NCI-H82 (cell line): ENCODE measurements at regions not wholly inside any gene's neighbourhood (a gene's known extent, or its start where the extent isn't known, plus 50 kb on each side); places are given as distances from the start of the nearest gene placed in this dataset.
A peak's percentile ranks its signal among the peaks of the same experiment; 100 is the strongest.
"Not testable (repeated sequence)": the region's sequence is repeated elsewhere in the genome, so short reads cannot be mapped to it uniquely, and the experiment has no call there.

Experiments
- DNase-seq: peaks from one replicate; lab custom pipeline; 2025; lab: John Stamatoyannopoulos, UW

DNA sequence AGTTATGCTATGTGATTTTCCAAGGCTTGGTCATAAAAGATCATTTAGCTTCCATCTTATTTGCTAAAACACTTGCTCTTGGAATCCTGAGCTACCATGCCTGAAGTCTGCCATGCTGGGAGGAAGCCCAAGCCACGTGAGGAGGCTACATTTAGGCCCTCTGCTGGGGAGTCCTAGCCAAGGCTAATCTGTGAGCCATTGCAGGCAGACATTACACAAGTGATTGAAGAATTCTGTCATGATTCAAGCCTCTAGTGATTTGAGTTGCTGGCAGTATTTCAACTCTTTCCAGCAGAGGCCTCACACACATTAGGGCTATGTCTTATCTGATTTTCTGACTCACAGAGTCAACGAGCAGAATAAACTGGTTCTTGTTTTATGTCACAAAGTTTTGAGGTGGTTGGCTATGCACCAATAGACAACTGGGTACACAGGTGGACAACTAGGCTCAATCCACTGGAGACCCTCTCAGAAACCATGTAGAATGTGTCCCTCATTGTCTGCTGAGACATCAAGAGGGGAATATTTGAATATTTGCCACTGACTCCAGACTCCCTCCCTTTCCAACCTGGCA, 227.2 kb upstream of the SULF2 start:
- peak; percentile 26 for DNase-seq

DNA sequence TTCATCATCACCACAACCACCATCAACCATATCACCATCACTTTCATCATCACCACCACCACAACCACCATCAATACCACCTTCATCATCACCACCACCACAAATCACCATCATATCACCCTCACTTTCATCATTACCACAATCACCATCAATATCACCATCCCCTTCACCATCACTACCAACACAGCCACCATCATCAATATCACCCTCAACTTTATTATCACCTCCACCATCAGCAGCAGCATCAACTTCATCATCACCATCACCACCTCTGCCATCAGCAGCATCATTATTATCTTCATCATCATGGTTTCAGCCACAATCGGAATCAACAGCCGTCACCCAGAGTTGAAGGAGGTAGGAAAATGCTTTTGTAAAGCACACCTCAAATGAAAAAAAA, 225.7 kb upstream of the SULF2 start:
- DNase-seq, result no peak

DNA sequence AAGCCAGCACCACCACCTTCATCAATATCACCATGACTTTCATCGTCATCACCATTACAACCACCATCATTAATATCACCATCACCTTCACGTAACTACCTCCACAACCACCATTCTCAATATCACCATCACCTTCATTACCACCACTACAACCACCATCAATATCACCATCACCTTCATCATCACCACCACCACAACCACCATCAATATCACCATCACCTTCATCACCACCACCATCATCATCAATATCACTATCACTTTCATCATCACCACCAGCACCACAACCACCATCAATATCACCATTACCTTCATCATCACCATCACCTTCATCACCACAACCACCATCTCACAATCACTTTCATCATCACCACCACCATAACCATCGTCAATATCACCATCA, 225.3 kb upstream of the SULF2 start:
- DNase-seq, result no peak

DNA sequence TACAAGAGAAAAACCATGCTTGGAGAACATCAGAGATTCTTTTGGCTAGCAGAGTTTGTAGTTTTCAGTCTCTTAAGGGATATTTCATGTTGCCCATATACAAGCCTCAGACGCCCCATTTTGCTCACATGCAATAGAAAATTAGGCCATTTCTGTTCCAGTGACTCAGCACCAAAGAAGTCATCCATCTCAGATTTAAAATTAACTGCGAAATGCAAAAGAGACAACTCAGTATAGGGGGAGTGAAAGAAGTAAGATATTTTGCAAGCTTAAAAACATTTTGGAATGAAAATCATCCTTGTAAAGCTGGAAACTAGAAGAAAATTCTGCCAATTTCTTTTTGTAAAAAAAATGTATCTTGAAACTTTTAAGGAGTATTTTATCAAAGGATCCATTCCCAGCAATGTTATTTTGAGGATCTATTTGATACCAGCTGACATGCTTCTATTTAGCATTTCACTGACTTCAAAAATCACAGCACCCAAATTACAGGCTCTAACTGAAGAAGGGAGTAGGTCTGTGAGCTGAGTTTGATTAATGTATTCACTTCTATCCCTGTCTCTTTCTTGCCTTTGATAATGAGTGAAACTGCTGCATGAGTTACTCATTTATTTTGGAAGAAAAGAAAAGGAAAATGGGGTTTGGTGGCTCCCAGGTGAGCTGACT, 223.7 kb upstream of the SULF2 start:
- no peak for DNase-seq

DNA sequence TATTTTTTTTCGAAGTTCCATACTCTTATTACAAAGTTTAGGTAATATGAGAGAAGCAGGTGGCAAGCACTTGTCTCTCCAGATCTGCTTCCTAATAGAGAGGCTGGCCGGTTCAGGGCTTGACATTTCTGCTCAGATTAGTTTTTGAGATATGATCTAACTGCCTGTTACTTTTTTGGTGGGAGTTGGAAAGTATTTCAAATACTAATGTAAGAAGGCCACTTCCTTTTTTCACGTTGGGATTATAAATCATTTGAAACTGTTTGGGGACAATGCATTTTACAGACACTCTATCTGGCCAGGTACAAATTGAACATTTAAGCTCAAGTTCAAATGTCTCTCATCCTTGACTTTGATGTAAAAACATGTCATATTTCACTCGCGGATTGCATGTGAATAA, 222.1 kb upstream of the SULF2 start:
- no peak for DNase-seq

DNA sequence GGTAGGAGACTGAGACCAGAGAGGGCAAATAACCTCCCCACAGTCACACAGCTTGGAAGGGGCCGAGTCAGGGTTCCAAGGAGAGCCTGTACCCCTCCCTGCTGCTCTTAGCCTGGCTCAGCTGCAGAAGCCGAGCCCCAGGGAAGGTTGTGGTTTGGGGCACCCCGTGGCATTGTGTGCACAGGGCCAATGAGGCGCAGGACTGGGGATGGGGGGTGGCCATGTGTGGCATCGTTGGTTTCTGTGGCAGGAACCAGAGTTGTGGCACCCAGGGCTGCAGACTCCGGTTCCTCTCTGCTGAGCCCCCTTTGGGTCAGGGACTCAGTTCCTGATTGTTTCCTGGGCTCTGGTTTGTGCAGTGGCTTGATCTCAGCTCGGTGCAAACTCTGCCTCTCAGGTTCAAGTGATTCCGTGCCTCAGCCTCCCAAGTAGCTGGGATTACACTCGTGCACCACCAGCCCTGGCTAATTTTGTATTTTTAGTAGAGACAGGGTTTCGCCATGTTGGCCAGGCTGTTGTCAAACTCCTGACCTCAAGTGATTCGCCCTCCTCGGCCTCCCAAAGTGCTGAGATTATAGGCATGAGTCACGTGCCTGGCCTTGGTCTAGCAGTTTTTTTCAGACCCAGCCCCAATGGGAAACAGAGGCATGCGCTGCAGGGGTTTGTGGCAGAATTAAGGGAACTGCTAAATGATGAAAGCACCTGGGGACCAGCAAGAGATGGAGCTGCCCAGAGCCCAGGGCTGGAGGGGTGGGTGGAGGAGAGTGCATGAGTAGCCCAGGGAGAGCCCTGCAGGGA, 221.0 kb upstream of the SULF2 start:
- DNase-seq, result no peak

DNA sequence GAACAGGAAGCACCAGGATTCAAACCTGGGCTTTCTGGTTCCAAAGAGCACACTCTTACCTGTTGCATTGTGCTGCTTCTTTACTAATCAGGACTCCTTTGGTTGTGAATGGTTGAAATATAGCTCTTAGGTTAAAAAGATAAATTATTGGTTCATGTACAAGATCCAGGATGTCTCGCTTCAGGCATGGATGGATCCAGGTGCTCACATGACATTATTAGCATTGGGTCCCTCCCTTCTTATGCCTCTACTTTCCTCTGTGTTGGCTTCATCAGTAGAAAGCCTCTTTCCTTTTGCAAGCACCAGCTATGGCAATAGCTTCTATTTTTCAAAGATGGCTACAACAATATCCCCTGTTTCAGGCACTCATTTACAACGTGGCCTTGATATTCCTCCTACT, 217.7 kb upstream of the SULF2 start:
- no peak for DNase-seq

DNA sequence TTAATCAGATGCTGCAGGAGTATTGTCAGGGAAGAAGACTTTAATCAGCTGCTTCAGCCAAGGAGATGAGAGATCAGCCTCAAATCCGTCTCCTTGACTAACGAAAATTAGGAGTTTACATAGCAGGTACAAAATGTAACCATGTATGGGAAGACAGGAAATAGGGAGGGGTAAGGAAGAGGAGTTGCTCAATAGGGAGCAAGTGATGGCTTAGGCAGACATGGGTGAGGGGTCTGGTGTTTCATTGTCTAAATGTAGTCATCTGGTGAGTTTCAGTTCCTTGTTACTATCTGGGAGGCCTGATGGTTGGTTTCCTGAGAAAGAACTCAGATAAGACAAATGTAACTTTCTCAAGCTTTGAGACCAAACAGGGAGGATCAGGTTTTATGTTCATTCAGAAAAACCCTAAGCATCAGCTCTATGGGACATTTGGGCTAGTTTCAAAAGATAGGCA, 217.3 kb upstream of the SULF2 start:
- DNase-seq, result no peak

DNA sequence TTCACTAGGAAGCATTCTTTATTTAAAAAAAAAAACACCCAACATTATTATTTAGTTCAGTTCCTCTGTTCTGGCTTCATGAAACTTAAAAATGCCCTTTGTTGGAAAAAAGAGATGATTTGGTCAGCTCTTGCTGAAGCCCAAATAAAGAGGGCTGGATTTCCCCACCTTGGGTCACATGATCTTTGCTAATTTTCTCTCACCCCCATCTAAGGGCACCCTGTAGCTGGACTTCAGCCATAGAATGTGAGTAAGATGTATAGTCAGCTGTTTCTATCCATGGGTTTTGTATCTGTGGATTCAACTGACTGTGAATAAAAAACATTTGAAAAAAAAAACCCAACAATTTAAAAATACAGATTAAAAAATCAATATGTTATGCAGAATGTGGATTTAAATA, 213.9 kb upstream of the SULF2 start:
- DNase-seq, result no peak

DNA sequence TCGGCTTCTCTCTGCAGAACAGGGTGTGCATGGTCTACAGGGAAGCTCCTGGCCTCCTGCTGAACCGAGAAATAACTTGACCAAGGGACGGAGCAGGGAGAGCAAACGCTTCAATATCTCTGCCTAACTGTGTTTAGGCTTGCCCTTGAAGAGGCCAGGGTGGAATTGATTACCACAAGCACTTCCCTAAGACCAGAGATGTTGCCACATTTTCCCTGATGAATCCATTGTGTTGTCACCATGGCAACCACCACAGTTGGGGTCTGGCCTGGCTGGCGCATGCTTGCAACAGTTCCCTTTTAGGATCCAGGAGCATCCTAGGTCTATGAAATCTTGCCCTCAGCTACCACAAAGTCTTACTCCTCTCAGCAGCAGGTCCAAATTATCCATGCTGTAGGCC, 213.5 kb upstream of the SULF2 start:
- no peak for DNase-seq

DNA sequence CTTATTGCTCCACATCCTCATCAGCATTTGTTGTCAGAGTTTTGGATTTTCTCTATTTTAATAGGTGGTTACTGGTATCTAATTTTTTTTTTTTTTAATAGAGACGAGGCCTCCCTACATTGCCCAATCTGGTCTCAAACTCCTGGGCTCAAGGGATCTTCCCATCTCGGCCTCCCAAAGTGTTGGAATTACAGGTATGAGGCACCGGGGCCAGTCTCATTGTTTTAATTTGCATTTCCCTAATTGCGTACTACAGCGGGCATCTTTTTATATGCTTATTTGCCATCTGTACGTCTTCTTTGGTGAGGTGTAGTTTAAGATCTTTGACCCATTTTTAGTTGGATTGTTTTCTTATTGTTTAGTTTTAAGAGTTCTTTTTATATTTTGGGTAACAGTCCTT, 210.4 kb upstream of the SULF2 start:
- DNase-seq, result no peak

DNA sequence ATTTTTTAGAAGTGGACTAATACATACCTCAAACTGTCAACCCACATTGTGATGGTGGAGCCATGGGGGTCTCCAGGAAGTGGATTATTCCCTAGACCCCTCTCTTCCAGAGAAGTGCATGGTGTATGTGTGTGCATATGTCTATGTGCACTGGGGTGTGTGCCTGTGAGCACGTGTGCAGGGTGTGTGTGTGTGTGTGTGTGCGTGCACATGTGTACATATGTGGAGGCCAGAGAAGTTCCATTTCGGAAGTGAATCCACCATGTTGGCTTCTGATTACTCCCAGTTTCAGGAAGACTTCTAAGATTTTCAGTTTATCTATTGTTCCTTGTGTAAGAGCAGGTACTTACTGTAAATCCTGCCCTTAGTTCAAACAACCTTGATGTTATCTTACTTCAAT, 208.5 kb upstream of the SULF2 start:
- no peak for DNase-seq

DNA sequence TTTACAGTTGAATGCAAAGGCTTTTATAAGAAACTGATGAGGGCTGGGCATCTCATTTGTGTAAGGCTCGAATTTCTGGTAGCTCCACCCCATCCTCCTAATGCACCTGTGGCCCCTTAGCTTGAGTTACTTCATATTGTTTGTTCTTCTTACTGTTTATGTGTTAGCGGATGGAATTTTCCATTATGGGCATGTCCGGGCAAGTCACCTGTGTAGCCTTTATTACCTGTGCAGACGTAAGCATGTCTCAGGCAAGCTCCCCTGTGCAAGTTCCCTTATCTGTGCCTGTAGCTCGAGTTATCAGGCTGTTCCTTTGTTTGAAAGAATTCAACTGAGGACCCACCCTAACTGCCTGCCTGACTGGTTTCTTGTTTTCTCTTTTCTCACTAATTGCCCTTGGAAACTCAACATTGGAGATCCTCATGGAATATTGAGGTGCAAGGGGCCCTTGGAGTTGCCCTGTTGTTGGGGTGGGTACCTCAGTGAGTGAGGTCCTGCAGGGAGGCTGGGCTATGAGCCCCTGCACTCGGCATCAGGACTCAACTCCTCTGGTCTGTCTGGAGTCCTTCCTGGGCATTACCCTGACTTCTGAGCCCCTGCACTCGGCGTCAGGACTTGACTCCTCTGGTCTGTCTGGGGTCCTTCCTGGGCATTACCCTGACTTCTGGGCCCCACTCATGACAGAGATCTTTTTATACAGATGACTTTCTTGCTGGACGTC, 207.9 kb upstream of the SULF2 start:
- DNase-seq, result no peak

DNA sequence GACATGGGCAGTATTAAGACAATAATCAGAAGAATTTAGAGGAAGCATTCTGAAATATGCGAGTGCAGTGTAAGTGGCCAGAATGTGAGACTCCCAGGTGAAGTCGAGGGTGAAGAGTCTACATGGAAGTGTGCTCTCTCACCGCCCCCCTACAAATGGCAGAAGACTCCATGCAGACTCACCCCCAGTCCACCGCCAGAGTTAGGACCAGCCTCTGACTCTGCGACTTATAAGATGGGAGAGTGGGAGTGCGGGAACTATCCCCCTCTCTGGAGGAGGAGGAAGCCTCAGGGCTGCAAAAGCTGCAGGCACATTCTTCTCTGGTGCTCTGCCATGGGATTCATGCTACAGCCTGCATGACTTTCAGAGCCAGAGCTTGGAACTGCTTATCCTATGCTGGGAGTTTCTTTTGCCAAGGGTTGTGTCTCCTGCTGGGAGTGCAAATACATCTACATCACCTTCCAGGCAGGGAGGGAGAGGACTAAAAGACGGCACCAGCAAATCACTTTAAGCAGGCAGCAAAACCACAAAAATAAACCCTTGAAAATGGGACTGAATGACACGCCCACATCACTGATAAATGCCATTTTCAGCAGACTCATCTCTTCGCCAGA, 206.7 kb upstream of the SULF2 start:
- DNase-seq, result no peak

DNA sequence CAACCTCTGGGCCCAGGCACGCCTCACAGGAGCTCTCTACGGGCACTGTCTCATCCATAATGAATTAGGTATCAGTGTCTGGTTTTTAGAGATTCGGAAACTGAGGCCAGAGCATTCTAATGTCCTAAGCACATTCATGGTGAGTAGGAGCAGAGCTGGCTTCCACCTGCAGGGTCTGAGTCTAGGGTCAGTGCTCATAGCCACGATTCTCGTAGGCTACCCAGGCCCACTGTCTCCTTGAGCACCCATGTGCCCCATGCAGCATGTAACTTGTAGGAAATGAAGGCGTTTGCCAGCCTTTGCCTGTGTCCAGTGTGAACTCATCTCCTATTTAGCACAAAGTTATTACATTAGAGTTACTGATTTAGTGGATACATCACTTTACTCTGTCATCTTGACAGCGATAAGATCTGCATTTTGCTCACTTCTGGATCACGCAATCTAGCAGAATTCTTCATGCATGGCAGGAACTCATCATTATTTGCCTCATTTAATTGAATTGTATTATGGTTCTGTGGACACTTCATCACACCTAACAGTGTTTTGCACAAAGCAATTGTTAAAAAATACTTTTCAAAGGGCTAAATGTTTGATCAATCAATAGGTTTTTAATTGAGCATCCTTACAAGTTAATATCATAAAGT, 205.3 kb upstream of the SULF2 start:
- DNase-seq, result no peak

DNA sequence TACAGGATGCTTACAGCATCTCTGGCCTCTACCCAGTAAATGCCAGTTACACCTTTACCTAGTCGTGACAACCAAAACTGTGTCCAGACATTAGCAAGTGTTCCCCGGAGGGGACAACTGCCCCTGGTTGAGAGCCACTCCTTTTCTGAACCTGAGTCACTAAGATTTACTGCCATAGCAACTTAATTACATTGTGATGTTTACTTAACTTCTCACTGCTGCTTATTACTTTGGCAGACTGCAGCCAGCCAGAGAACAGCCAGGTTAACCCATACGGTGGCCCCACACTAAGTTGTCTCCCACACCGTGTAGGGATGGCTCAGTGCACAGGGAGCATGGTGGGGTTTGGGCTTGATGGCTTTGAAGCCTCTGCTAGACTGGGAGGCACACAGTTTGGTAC, 204.7 kb upstream of the SULF2 start:
- peak; percentile 96 for DNase-seq

DNA sequence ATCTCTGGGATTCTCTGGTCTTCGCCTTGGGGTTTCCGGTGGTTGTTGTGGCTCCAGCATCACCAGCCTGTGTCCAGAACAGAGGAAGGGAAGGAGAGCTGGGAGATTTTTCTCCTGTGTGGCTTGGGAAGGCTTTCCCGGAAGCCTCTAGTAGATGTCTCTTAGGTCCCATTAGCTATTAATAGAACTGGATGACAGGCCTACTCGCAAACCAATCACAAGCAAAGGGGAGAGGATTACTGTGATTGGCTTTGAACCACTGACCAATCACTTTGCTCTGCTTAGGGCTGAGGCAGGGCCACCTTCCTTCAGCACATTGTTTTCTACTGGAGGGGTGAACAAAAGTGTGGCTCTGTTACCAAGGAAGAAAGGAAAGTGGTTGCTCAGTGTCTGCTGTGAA, 203.4 kb upstream of the SULF2 start:
- peak; percentile 49 for DNase-seq

DNA sequence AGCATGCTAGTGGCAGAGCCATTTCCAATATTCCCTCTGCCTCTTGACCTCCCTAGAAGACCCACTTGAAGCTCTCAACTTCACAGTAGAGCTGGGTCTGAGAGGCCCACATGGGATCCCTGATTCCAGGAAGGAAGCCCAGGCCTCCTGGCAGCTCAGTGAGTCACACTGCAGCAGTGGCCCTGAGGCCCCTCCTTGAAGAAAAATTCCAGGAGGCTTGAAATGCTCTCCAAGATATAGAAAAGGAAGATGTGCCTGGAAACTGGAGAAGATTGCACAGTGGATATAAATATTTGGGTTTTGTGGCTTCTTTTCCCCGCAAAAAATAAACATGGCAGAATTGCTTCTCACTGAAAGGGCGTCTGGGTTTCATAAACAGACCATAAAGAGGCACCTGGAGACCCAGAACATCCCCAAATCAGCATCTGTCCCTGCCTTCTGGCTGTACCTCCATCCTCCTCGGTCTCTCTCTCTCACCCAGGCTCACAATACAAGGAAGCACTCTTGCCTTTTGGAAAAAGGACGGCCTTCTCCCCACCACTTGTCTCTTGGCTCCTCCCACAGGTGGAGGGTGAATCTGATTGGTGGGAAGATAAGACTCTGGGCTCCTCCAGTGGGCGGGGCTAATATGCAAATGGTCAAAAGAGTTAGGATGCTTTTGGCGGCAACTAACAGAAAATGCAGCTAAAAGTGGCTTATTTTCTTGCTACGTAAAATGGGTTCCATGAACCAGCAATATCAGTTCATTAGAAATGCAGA, 200.0 kb upstream of the SULF2 start:
- DNase-seq, result peak; percentile 25

DNA sequence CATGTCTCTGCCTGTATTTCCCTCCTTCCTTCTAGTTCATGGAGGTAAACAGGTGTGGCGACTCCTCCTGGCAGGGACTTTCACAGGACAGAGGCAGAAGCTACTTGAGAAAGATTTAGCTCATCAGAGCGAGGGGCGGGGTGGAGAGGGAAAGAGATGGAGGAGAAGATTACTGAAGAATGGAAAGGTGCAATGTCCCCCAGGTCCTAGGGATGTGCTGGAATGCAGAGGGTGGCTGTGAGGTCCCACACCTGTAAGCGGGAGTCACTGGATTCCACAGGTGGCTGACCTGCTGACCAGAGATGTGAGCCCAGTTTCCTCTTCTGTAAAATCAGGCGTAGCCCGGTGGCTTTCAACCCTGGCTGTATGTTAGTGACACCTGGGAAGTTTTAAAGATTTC, 199.2 kb upstream of the SULF2 start:
- DNase-seq, result no peak

DNA sequence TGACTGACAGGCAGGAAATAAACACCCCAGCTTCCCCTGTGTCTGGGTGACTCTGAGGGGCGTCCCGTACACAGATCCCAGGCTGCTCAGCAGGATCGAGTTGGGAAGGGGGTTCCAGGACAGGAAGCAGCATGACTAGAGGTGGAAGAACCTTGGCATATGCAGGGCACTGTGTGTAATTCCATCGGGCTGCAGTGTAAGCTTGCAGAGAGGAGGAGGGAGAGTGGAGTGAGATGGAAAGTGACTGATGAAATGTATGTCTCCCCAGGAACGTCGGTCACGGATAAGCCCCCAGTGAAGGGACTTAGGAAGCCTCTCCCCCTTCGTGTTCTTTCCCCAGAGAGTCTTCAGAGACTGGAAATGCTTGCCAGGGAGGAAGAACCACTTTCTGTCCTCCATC, 198.4 kb upstream of the SULF2 start:
- not testable (repeated sequence) for DNase-seq
